ENCODE measurements at regions not wholly inside any gene's neighbourhood (a gene's known extent, or its start where the extent isn't known, plus 50 kb on each side); places are given as distances from the start of the nearest gene placed in this dataset.
"Not testable (repeated sequence)": the region's sequence is repeated elsewhere in the genome, so short reads cannot be mapped to it uniquely, and the experiment has no call there.

DNA sequence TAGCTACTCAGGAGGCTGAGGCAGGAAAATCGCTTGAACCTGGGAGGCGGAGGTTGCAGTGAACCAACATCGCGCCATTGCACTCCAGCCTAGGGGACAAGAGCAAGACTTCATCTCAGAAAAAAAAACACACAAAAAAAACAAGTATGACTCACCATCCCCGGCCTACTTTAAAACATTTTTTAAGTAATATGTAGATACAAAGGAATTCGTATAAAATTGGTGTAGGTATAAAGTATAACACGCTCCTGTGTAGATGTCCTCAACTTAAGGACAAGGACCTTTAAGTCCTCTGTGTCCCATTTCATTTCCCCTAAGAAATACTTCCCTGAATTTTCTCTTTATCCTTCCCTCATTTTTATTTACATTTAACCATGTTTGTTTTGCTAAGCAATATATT, 73.4 kb upstream of the PKN2 start:
- peaks cover 2% of the 10 kb centered on the region for H3K9me3 ChIP-seq (ENCODE audit: severe bottlenecking)
- H3K27me3 ChIP-seq (ENCODE audit: insufficient read depth, poor library complexity, severe bottlenecking): no peaks in the 10 kb centered on the region
- no peaks in the 10 kb centered on the region for H3K36me3 ChIP-seq (ENCODE audit: low read depth)
- H3K4me1 ChIP-seq (ENCODE audit: insufficient read depth, poor library complexity, severe bottlenecking): peaks cover 12% of the 10 kb centered on the region
- no peak overlapping the region for H3K27ac ChIP-seq (ENCODE audit: poor library complexity, severe bottlenecking)
- H3K4me3 ChIP-seq (ENCODE audit: severe bottlenecking): no peak overlapping the region
- ATAC-seq (ENCODE audit: low read depth) (no peak), DNase-seq (ENCODE audit: low spot score) (no peak)
- TF ChIP-seq, protein P1, sequence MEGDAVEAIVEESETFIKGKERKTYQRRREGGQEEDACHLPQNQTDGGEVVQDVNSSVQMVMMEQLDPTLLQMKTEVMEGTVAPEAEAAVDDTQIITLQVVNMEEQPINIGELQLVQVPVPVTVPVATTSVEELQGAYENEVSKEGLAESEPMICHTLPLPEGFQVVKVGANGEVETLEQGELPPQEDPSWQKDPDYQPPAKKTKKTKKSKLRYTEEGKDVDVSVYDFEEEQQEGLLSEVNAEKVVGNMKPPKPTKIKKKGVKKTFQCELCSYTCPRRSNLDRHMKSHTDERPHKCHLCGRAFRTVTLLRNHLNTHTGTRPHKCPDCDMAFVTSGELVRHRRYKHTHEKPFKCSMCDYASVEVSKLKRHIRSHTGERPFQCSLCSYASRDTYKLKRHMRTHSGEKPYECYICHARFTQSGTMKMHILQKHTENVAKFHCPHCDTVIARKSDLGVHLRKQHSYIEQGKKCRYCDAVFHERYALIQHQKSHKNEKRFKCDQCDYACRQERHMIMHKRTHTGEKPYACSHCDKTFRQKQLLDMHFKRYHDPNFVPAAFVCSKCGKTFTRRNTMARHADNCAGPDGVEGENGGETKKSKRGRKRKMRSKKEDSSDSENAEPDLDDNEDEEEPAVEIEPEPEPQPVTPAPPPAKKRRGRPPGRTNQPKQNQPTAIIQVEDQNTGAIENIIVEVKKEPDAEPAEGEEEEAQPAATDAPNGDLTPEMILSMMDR (IDR thresholded peaks at IDR 0.05; ENCODE audit: poor library complexity, severe bottlenecking): no peak

- no peaks in the 10 kb centered on the region for H3K27me3 ChIP-seq (ENCODE audit: insufficient read depth, poor library complexity, severe bottlenecking)
- H3K36me3 ChIP-seq (ENCODE audit: low read depth): no peaks in the 10 kb centered on the region
- no peak for ATAC-seq (ENCODE audit: low read depth)
- peaks cover 12% of the 10 kb centered on the region for H3K4me1 ChIP-seq (ENCODE audit: insufficient read depth, poor library complexity, severe bottlenecking)
- H3K4me3 ChIP-seq (ENCODE audit: severe bottlenecking): no peak overlapping the region
- DNase-seq (ENCODE audit: low spot score): no peak
- peak overlapping the region; percentile 28 for H3K27ac ChIP-seq (ENCODE audit: poor library complexity, severe bottlenecking)
- TF ChIP-seq, protein P1 (IDR thresholded peaks at IDR 0.05; ENCODE audit: poor library complexity, severe bottlenecking): no peak
- peaks cover 4% of the 10 kb centered on the region for H3K9me3 ChIP-seq (ENCODE audit: severe bottlenecking)
These were observed 71.8 kb upstream of the PKN2 start for GRCh38 chr1:88612292-88612691.

GRCh38 chr1:88612773-88613172, 71.3 kb upstream of the PKN2 start:
- no peaks in the 10 kb centered on the region for H3K27me3 ChIP-seq (ENCODE audit: insufficient read depth, poor library complexity, severe bottlenecking)
- TF ChIP-seq, protein P1 (IDR thresholded peaks at IDR 0.05; ENCODE audit: poor library complexity, severe bottlenecking): no peak
- H3K36me3 ChIP-seq (ENCODE audit: low read depth): no peaks in the 10 kb centered on the region
- no peak overlapping the region for H3K4me3 ChIP-seq (ENCODE audit: severe bottlenecking)
- peaks cover 12% of the 10 kb centered on the region for H3K4me1 ChIP-seq (ENCODE audit: insufficient read depth, poor library complexity, severe bottlenecking)
- peaks cover 4% of the 10 kb centered on the region for H3K9me3 ChIP-seq (ENCODE audit: severe bottlenecking)
- ATAC-seq (ENCODE audit: low read depth) (peak; percentile 96), DNase-seq (ENCODE audit: low spot score) (peak; percentile 71)
- peak overlapping the region; percentile 28 for H3K27ac ChIP-seq (ENCODE audit: poor library complexity, severe bottlenecking)

GRCh38 chr1:88618331-88618730, 65.7 kb upstream of the PKN2 start:
- Histone ChIP-seq H3K36me3 (ENCODE audit: low read depth) (no peaks in the 10 kb centered on the region), H3K27ac (ENCODE audit: poor library complexity, severe bottlenecking) (no peak overlapping the region), H3K9me3 (ENCODE audit: severe bottlenecking) (peaks cover 10% of the 10 kb centered on the region), H3K4me3 (ENCODE audit: severe bottlenecking) (no peak overlapping the region), H3K27me3 (ENCODE audit: insufficient read depth, poor library complexity, severe bottlenecking) (no peaks in the 10 kb centered on the region), H3K4me1 (ENCODE audit: insufficient read depth, poor library complexity, severe bottlenecking) (peaks cover 4% of the 10 kb centered on the region)
- ATAC-seq (ENCODE audit: low read depth): no peak
- no peak for DNase-seq (ENCODE audit: low spot score)
- TF ChIP-seq, protein P1 (IDR thresholded peaks at IDR 0.05; ENCODE audit: poor library complexity, severe bottlenecking): no peak

DNA sequence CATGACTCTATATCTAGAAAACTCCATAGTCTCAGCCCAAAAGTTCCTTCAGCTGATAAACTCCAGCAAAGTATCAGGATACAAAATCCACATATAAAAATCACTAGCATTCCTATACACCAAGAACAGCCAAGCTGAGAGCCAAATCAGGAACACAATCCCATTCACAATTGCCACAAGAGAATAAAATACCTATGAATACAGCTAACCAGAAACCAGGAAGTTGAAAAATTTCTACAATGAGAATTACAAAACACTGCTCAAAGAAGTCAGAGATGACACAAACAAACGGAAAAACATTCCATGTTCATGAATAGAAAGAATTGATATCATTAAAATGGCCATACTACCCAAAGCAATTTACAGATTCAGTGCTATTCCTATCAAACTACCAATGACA, 61.0 kb upstream of the PKN2 start:
- H3K36me3 ChIP-seq (ENCODE audit: low read depth); H3K27me3 ChIP-seq (ENCODE audit: insufficient read depth, poor library complexity, severe bottlenecking); DNase-seq (ENCODE audit: low spot score); H3K4me3 ChIP-seq (ENCODE audit: severe bottlenecking); H3K9me3 ChIP-seq (ENCODE audit: severe bottlenecking); H3K4me1 ChIP-seq (ENCODE audit: insufficient read depth, poor library complexity, severe bottlenecking): not testable (repeated sequence)
- ATAC-seq (ENCODE audit: low read depth): peak; percentile 72
- H3K27ac ChIP-seq (ENCODE audit: poor library complexity, severe bottlenecking): peak overlapping the region; percentile 70

Data from RWPE2 (cell line).